HuH-7.5 (cell line): ENCODE measurements at regions not wholly inside any gene's neighbourhood (a gene's known extent, or its start where the extent isn't known, plus 50 kb on each side); places are given as distances from the start of the nearest gene placed in this dataset.
"Not testable (repeated sequence)": the region's sequence is repeated elsewhere in the genome, so short reads cannot be mapped to it uniquely, and the experiment has no call there.

Source experiments
- DNase-seq: peaks from one replicate; pipeline ENCODE4 v3.0.0; 2011; ENCODE audit warnings: low spot score

GRCh38 chr6:11452106-11452505 is 85.4 kb upstream of the TMEM170B start:
- DNase-seq, result not testable (repeated sequence)

- no peak for DNase-seq
Measured at GRCh38 chr6:11450037-11450436, 87.5 kb upstream of the TMEM170B start.

- no peak for DNase-seq
Measured at GRCh38 chr6:11449408-11449807, 88.1 kb upstream of the TMEM170B start.

- no peak for DNase-seq
Measured at GRCh38 chr6:11448038-11448437, 89.5 kb upstream of the TMEM170B start.

- no peak for DNase-seq
Measured at GRCh38 chr6:11447265-11447664, 90.3 kb upstream of the TMEM170B start.

- DNase-seq, result no peak
Measured at GRCh38 chr6:11445146-11445545, 92.4 kb upstream of the TMEM170B start.

GRCh38 chr6:11443125-11443524 is 94.4 kb upstream of the TMEM170B start:
- DNase-seq, result not testable (repeated sequence)

GRCh38 chr6:11442495-11442894 is 95.1 kb upstream of the TMEM170B start:
- no peak for DNase-seq

- DNase-seq, result no peak
Measured at GRCh38 chr6:11439876-11440275, 97.7 kb upstream of the TMEM170B start.

GRCh38 chr6:11439017-11439420 is 98.5 kb upstream of the TMEM170B start:
- DNase-seq, result no peak

GRCh38 chr6:11437824-11438459 is 99.6 kb upstream of the TMEM170B start:
- DNase-seq, result no peak

- no peak for DNase-seq
Measured at GRCh38 chr6:11436508-11437096, 100.9 kb upstream of the TMEM170B start.

GRCh38 chr6:11434565-11435326 is 102.8 kb upstream of the TMEM170B start:
- peak; percentile 36 for DNase-seq

- no peak for DNase-seq
Measured at GRCh38 chr6:11433860-11434259, 103.7 kb upstream of the TMEM170B start.

GRCh38 chr6:11432713-11433450 is 104.7 kb upstream of the TMEM170B start:
- DNase-seq, result no peak

- no peak for DNase-seq
Measured at GRCh38 chr6:11432091-11432490, 105.5 kb upstream of the TMEM170B start.

GRCh38 chr6:11431455-11431937 is 106.1 kb upstream of the TMEM170B start:
- DNase-seq, result no peak

GRCh38 chr6:11430036-11430435 is 107.5 kb upstream of the TMEM170B start:
- DNase-seq, result no peak

- DNase-seq, result no peak
Measured at GRCh38 chr6:11429577-11429976, 108.0 kb upstream of the TMEM170B start.

GRCh38 chr6:11428895-11429294 is 108.7 kb upstream of the TMEM170B start:
- DNase-seq, result no peak

GRCh38 chr6:11428371-11428770 is 109.2 kb upstream of the TMEM170B start:
- DNase-seq, result no peak

- no peak for DNase-seq
Measured at GRCh38 chr6:11427723-11428245, 109.8 kb upstream of the TMEM170B start.
